ENCODE measurements at regions not wholly inside any gene's neighbourhood (a gene's known extent, or its start where the extent isn't known, plus 50 kb on each side); places are given as distances from the start of the nearest gene placed in this dataset.
"Not testable (repeated sequence)": the region's sequence is repeated elsewhere in the genome, so short reads cannot be mapped to it uniquely, and the experiment has no call there.

DNA sequence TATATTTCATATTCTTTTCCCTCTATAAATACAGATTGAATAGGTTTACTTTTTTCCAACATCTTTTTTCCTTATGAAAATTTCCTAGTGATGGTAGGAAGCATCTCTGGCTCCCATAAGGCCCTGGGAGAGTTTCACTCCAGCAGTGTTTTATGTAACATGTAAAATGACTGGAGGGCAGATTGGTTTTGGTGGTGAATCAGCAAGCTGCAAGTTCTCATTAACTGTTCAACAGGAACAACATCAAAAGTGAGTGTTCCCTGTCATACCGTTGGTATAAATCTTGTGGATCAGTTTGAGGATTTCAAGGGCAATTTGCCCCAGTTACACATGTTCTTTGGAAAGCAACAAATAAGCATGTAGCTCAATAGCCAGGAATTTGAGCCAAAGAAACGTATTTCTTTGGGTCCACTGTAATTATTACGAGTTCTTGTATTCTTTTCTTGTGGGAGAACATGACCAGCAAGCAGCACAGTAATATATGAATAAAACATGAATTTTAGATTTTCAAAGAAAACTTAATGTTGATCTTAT lies 345.7 kb downstream of the SV2B start:
- in situ Hi-C loops (cut with HindIII; ENCODE audit: low sequenced_read_pairs): no loop called here
- DNase-seq (ENCODE audit: low read depth, low spot score): peak; percentile 20
- H3K4me3 ChIP-seq (ENCODE audit: low read depth, low read length): no peak overlapping the region
- TF ChIP-seq, protein P1, sequence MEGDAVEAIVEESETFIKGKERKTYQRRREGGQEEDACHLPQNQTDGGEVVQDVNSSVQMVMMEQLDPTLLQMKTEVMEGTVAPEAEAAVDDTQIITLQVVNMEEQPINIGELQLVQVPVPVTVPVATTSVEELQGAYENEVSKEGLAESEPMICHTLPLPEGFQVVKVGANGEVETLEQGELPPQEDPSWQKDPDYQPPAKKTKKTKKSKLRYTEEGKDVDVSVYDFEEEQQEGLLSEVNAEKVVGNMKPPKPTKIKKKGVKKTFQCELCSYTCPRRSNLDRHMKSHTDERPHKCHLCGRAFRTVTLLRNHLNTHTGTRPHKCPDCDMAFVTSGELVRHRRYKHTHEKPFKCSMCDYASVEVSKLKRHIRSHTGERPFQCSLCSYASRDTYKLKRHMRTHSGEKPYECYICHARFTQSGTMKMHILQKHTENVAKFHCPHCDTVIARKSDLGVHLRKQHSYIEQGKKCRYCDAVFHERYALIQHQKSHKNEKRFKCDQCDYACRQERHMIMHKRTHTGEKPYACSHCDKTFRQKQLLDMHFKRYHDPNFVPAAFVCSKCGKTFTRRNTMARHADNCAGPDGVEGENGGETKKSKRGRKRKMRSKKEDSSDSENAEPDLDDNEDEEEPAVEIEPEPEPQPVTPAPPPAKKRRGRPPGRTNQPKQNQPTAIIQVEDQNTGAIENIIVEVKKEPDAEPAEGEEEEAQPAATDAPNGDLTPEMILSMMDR (IDR thresholded peaks at IDR 0.05; ENCODE audit: low read depth, low read length): no peak

DNA sequence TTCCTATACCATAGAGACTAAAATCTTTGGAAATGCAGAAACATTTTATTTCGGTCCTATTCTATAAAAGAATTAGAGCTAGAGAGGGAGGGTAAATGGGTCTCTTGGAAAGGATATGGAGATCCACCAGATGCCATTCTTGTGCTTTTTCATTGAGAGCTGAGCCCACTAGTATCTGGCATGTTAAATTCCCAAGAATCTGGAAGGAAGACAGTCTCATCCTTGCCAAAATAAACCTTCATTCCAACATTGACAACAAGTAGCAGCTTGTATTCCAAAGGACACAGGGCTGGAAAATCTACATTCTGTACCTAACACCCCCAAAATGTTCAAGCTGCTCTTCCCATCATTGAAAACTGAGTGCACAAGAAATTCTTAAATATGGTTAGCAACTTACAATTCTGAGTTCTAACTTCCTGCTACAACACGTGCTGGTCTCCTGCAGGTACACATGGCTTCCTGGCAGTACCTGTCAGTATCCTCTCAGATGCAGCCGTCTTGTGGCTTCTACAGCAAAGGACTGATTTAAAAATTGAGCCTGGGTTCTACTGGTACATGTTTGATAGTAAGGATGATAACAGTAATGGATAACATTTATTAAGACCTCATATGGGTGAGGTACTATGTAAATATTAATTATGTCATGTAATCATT lies 348.1 kb downstream of the SV2B start:
- no peak overlapping the region for H3K4me3 ChIP-seq (ENCODE audit: low read depth, low read length)
- DNase-seq (ENCODE audit: low read depth, low spot score): no peak
- in situ Hi-C loops (cut with HindIII; ENCODE audit: low sequenced_read_pairs): no loop called here
- TF ChIP-seq, protein P1 (IDR thresholded peaks at IDR 0.05; ENCODE audit: low read depth, low read length): no peak

DNA sequence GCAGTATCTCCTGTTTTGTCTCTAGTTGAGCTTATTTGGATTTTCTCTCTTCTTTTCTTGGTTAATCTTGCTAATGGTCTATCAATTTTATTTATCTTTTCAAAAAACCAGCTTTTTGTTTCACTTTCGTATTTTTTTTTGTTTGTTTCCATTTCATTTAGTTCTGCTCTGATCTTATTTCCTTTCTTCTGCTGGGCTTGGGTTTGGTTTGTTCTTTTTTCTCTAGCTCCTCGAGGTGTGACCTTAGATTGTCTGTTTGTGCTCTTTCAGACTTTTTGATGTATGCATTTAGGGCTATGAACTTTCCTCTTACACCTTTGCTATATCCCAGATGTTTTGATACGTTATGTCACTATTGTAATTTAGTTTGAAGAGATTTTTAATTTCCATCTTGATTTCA lies 353.3 kb downstream of the SV2B start:
- H3K4me3 ChIP-seq (ENCODE audit: low read depth, low read length); DNase-seq (ENCODE audit: low read depth, low spot score); in situ Hi-C loops (cut with HindIII; ENCODE audit: low sequenced_read_pairs): not testable (repeated sequence)

GRCh38 chr15:91456251-91456718 lies 356.2 kb downstream of the SV2B start:
- TF ChIP-seq, protein P1 (IDR thresholded peaks at IDR 0.05; ENCODE audit: low read depth, low read length): no peak
- in situ Hi-C loops (cut with HindIII; ENCODE audit: low sequenced_read_pairs): no loop called here
- DNase-seq (ENCODE audit: low read depth, low spot score): peak; percentile 97
- no peak overlapping the region for H3K4me3 ChIP-seq (ENCODE audit: low read depth, low read length)

GRCh38 chr15:91456921-91457320 lies 356.9 kb downstream of the SV2B start:
- H3K4me3 ChIP-seq (ENCODE audit: low read depth, low read length): no peak overlapping the region
- peak; percentile 48 for DNase-seq (ENCODE audit: low read depth, low spot score)
- TF ChIP-seq, protein P1 (IDR thresholded peaks at IDR 0.05; ENCODE audit: low read depth, low read length): no peak
- in situ Hi-C loops (cut with HindIII; ENCODE audit: low sequenced_read_pairs): no loop called here

GRCh38 chr15:91461377-91461776 lies 361.3 kb downstream of the SV2B start:
- TF ChIP-seq, protein P1 (IDR thresholded peaks at IDR 0.05; ENCODE audit: low read depth, low read length): no peak
- no peak overlapping the region for H3K4me3 ChIP-seq (ENCODE audit: low read depth, low read length)
- in situ Hi-C loops (cut with HindIII; ENCODE audit: low sequenced_read_pairs): no loop called here
- no peak for DNase-seq (ENCODE audit: low read depth, low spot score)

DNA sequence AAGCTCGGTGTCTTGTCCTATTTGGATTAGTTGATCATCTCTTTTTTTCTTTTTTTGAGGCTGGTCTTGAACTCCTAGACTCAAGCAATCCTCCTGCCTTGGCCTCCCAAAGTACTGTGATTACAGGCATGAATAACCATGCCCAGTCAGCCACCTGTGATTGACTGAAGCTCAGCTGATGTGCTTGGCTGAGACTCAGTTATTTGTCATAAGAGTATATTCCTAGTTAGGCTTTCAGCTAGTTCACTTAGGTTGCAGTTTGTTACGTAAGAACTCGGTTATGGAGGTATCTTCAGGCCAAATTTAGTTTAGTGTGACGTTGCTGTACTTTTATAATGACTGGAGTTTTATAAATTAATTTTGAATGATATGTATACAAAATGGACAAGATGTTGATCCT lies 365.0 kb downstream of the SV2B start:
- TF ChIP-seq, protein P1 (IDR thresholded peaks at IDR 0.05; ENCODE audit: low read depth, low read length): no peak
- in situ Hi-C loops (cut with HindIII; ENCODE audit: low sequenced_read_pairs): no loop called here
- no peak for DNase-seq (ENCODE audit: low read depth, low spot score)
- no peak overlapping the region for H3K4me3 ChIP-seq (ENCODE audit: low read depth, low read length)

Measured in astrocyte of the spinal cord (primary cell).